Ovary (tissue), 7 donors: ENCODE measurements at regions not wholly inside any gene's neighbourhood (a gene's known extent, or its start where the extent isn't known, plus 50 kb on each side); places are given as distances from the start of the nearest gene placed in this dataset.

Experiments
- DNase-seq, 5 donors: peaks; one replicate each; pipeline ENCODE4 v3.0.0-alpha.2; 2019 to 2020
- H3K27ac ChIP-seq, 2 donors: fragments of 200-600 bp; one replicate each; pipeline versions ENCODE4 v1.5.1 to v1.8.0; 2019 to 2022
- H3K27me3 ChIP-seq: fragments of 200-600 bp; one replicate; pipeline ENCODE4 v1.8.0; 2022
- H3K36me3 ChIP-seq: fragments of 200-600 bp; sonication (generic); one replicate; pipeline ENCODE4 v1.5.1; 2019
- H3K4me1 ChIP-seq: one replicate; pipeline ENCODE4 v1.8.1; 2013; ENCODE audit warnings: mild to moderate bottlenecking, moderate library complexity; ENCODE audit not compliant: insufficient read depth
- H3K4me3 ChIP-seq: fragments of 200-600 bp; sonication (generic); one replicate; pipeline ENCODE4 v1.5.1; 2017
- H3K9me3 ChIP-seq, 2 donors: fragments of 200-600 bp in 1 of 2; sonication (generic) in 1 of 2; one replicate each; pipeline versions ENCODE4 v1.5.1 to v1.8.1; 2013 to 2019; ENCODE audit warnings: mild to moderate bottlenecking in 1 of 2, moderate library complexity in 1 of 2
- EP300 ChIP-seq: sonication (generic); formaldehyde crosslinking; IDR thresholded peaks from one replicate; pipeline ENCODE4 v1.6.1; 2017; ENCODE audit warnings: antibody characterized with exemption
- POLR2A ChIP-seq: fragments of 450-650 bp; IDR thresholded peaks from one replicate; pipeline ENCODE4 v1.6.1; 2017; ENCODE audit warnings: antibody characterized with exemption, mild to moderate bottlenecking, moderate library complexity
- WGBS, 3 donors: extraction: QIAGEN DNeasy Blood & Tissue Kit in 1 of 3; methylation state at CpG; one replicate each; pipeline versions ENCODE4 v1.1.5 to v1.1.7; 2013 to 2017; 5-methylcytosine and 5-hydroxymethylcytosine counted together
- intact Hi-C, 4 donors: fragments of 100-400 bp; cut with DNase I; formaldehyde crosslinking; loops; one replicate each; pipeline versions ENCODE4 v1.11.0 to v1.15.1; 2022 to 2023
- TF ChIP-seq, protein P1 (sequence below), 3 donors: fragments of 450-650 bp in 2 of 3; fragments of 200-600 bp in 1 of 3; IDR thresholded peaks; one replicate each; pipeline versions ENCODE4 v1.5.1 to v1.8.0; 2016 to 2022; ENCODE audit warnings: antibody characterized with exemption in 3 of 3, mild to moderate bottlenecking in 1 of 3
- donor health status: DM: no; HTN: no; CAD: no; lungs with moderate emphysema.
- donor health status: DM: no; HTN: no; CAD: no.
- donor health status: Bipolar disorder and iron deficiency.
- donor health status: DM: no; HTN: no; CAD: no.
- donor health status: DM: yes; HTN: yes; CAD: no.

DNA sequence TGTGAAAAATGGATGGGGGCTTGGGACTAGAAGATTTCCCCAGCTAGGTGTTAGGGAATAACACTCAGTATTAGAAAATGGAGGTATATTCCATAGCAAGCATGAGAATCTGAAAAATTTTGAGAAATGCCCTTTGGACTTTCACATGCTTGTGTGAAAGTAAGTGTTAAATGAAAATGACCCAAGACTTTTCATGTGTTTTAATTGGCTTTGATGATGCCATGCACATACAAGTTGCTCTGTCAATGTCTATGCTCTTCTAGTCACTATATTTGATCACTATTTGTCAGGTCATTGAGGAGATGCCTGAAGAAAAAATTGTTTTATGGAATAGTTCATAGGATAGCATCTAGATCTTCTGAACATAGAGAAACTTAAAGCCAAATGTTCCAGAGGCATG is 147.6 kb downstream of the SH2D1A start:
- DNase-seq: no peak
- intact Hi-C loops: no loop called here
- H3K4me1 ChIP-seq: no peaks in the 10 kb centered on the region

GRCh38 chrX:124497386-124497785 is 151.0 kb downstream of the SH2D1A start:
- H3K36me3 ChIP-seq: no peaks in the 10 kb centered on the region
- H3K9me3 ChIP-seq: no peaks in the 10 kb centered on the region
- H3K27me3 ChIP-seq: no peaks in the 10 kb centered on the region
- no peak overlapping the region for H3K4me3 ChIP-seq
- whole genome bisulfite sequencing, 3 donors: 70 to 73% (median 72%) methylated on average over 4 of the region's 4 CpGs
- H3K4me1 ChIP-seq: no peaks in the 10 kb centered on the region
- intact Hi-C loops: no loop called here
- no peak overlapping the region for H3K27ac ChIP-seq
- DNase-seq: no peak
- TF ChIP-seq, protein P1, sequence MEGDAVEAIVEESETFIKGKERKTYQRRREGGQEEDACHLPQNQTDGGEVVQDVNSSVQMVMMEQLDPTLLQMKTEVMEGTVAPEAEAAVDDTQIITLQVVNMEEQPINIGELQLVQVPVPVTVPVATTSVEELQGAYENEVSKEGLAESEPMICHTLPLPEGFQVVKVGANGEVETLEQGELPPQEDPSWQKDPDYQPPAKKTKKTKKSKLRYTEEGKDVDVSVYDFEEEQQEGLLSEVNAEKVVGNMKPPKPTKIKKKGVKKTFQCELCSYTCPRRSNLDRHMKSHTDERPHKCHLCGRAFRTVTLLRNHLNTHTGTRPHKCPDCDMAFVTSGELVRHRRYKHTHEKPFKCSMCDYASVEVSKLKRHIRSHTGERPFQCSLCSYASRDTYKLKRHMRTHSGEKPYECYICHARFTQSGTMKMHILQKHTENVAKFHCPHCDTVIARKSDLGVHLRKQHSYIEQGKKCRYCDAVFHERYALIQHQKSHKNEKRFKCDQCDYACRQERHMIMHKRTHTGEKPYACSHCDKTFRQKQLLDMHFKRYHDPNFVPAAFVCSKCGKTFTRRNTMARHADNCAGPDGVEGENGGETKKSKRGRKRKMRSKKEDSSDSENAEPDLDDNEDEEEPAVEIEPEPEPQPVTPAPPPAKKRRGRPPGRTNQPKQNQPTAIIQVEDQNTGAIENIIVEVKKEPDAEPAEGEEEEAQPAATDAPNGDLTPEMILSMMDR (IDR thresholded peaks at IDR 0.05): no peak
- no peak for TF ChIP-seq POLR2A
- TF ChIP-seq EP300: no peak

More for the DNA sequence above, 147.6 kb downstream of the SH2D1A start:
- no peaks in the 10 kb centered on the region for H3K9me3 ChIP-seq
- no peaks in the 10 kb centered on the region for H3K27me3 ChIP-seq
- TF ChIP-seq EP300 (no peak), POLR2A (no peak)
- H3K4me3 ChIP-seq: no peak overlapping the region
- H3K27ac ChIP-seq: no peak overlapping the region
- H3K36me3 ChIP-seq: no peaks in the 10 kb centered on the region

GRCh38 chrX:124501586-124501985 is 155.2 kb downstream of the SH2D1A start:
- no peak overlapping the region for H3K27ac ChIP-seq
- H3K4me1 ChIP-seq: no peaks in the 10 kb centered on the region
- intact Hi-C loops: no loop called here
- H3K36me3 ChIP-seq: no peaks in the 10 kb centered on the region
- TF ChIP-seq, protein P1 (IDR thresholded peaks at IDR 0.05): no peak
- no peak overlapping the region for H3K4me3 ChIP-seq
- no peaks in the 10 kb centered on the region for H3K27me3 ChIP-seq
- no peaks in the 10 kb centered on the region for H3K9me3 ChIP-seq
- no peak for DNase-seq
- WGBS, 3 donors: 13 to 15% (median 14%) methylated on average over 5 of the region's 5 CpGs

DNA sequence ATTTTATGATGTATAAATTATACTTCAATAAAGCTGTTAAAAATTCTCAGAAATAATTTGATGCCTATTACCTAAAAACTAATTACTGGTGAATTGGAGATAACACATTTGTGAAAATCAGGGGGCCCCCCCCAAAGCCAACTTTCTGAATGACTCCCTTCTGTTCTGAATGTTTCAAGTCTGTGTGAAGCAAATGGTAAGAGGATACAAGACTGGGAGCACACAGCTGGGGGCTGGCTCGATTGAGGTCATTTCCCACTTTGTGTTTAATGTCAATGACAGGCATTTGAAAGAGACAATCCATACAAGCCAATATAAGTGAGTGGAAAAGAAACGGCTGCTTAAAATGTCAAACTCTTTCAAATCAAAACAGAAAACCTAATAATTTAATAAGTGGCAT is 155.8 kb downstream of the SH2D1A start:
- intact Hi-C loops: no loop called here
- no peaks in the 10 kb centered on the region for H3K9me3 ChIP-seq
- H3K27me3 ChIP-seq: no peaks in the 10 kb centered on the region
- no peaks in the 10 kb centered on the region for H3K4me1 ChIP-seq
- no peak overlapping the region for H3K27ac ChIP-seq
- 35 to 42% (median 36%) methylated on average over 2 of the region's 2 CpGs for WGBS, 3 donors
- TF ChIP-seq, protein P1 (IDR thresholded peaks at IDR 0.05): no peak
- TF ChIP-seq POLR2A: no peak
- no peak for TF ChIP-seq EP300
- no peak overlapping the region for H3K4me3 ChIP-seq
- no peak for DNase-seq
- no peaks in the 10 kb centered on the region for H3K36me3 ChIP-seq

DNA sequence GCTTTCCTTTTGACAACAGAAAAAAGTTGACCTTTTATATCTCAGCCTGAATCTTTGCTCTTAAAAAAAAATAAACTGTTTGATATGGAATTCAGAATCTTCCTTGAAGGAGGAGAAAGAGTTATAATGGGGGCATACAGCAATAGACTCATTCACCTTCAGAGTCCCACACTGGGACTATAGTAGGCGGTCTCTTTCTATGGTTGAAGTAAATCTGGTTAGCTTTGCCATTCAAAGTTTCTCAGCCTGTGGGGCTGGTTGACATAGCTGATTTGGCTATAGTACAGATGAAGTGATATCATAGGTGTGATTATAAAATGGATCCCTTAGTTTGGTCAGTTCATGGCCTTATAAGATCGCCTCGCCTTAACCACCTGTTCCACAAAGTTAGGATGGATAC is 156.2 kb downstream of the SH2D1A start:
- TF ChIP-seq EP300 (no peak), POLR2A (no peak)
- TF ChIP-seq, protein P1 (IDR thresholded peaks at IDR 0.05): no peak
- no peak overlapping the region for H3K27ac ChIP-seq
- intact Hi-C loops: no loop called here
- WGBS, 3 donors: 84 to 92% (median 88%) methylated on average over 3 of the region's 3 CpGs
- no peaks in the 10 kb centered on the region for H3K4me1 ChIP-seq
- H3K36me3 ChIP-seq: no peaks in the 10 kb centered on the region
- no peaks in the 10 kb centered on the region for H3K9me3 ChIP-seq
- no peaks in the 10 kb centered on the region for H3K27me3 ChIP-seq
- DNase-seq: no peak
- H3K4me3 ChIP-seq: no peak overlapping the region
